CD4-positive, CD25-positive, alpha-beta regulatory T cell (primary cell): ENCODE measurements at regions not wholly inside any gene's neighbourhood (a gene's known extent, or its start where the extent isn't known, plus 50 kb on each side); places are given as distances from the start of the nearest gene placed in this dataset.
A peak's percentile ranks its signal among the peaks of the same experiment; 100 is the strongest.

Experiments
- ATAC-seq, 2 donors: fragments of 150-1000 bp; cut with Tn5 transposase; one replicate each; pipeline ENCODE4 v1.10.0; 2021; ENCODE audit warnings: low read depth in 2 of 2, moderate number of reproducible peaks in 2 of 2, moderate library complexity in 1 of 2
- DNase-seq, 3 donors: peaks; one replicate each; pipeline versions ENCODE4 v3.0.0 to v3.0.0-alpha.2; 2012 to 2022; ENCODE audit warnings: mixed read lengths in 1 of 3
- H3K27ac ChIP-seq: one replicate; pipeline ENCODE4 v1.7.0; 2013; ENCODE audit warnings: mild to moderate bottlenecking, low read length; ENCODE audit not compliant: insufficient read depth, poor library complexity, severe bottlenecking
- H3K27me3 ChIP-seq: one replicate; pipeline ENCODE4 v1.7.0; 2013; ENCODE audit warnings: low read length; ENCODE audit not compliant: control insufficient read depth, insufficient read depth
- H3K36me3 ChIP-seq: one replicate; pipeline ENCODE4 v1.7.0; 2013; ENCODE audit warnings: mild to moderate bottlenecking, low read length, moderate library complexity; ENCODE audit not compliant: control insufficient read depth, insufficient read depth
- H3K4me1 ChIP-seq: 2 replicates; pipeline ENCODE4 v1.7.0; 2013; ENCODE audit warnings: mild to moderate bottlenecking, low read length; ENCODE audit not compliant: insufficient read depth, control insufficient read depth, poor library complexity, severe bottlenecking
- H3K4me3 ChIP-seq: one replicate; pipeline ENCODE4 v1.7.0; 2013; ENCODE audit warnings: low read depth, mild to moderate bottlenecking, low read length, moderate library complexity
- H3K9me3 ChIP-seq, 2 experiments: 1 replicate in 1 of 2; 2 replicates in 1 of 2; pipeline ENCODE4 v1.7.0; 2013; ENCODE audit warnings: low read length in 2 of 2, mild to moderate bottlenecking in 1 of 2, moderate library complexity in 1 of 2; ENCODE audit not compliant: control insufficient read depth in 2 of 2
- H3K27ac Mint-ChIP-seq, 3 donors: one replicate each; pipeline ENCODE4 v1.8.0; 2020 to 2022; ENCODE audit warnings: mild to moderate bottlenecking in 3 of 3, mixed read lengths in 3 of 3, moderate library complexity in 2 of 3
- H3K27me3 Mint-ChIP-seq: one replicate; pipeline ENCODE4 v1.8.0; 2022; ENCODE audit warnings: mild to moderate bottlenecking, mixed read lengths
- H3K36me3 Mint-ChIP-seq: one replicate; pipeline ENCODE4 v1.8.0; 2020; ENCODE audit warnings: mixed read lengths
- H3K4me1 Mint-ChIP-seq, 4 donors: one replicate each; pipeline ENCODE4 v1.8.0; 2020 to 2022; ENCODE audit warnings: mixed read lengths in 4 of 4, mild to moderate bottlenecking in 1 of 4
- H3K4me3 Mint-ChIP-seq, 4 donors: one replicate each; pipeline ENCODE4 v1.8.0; 2020 to 2022; ENCODE audit warnings: mild to moderate bottlenecking in 4 of 4, mixed read lengths in 4 of 4, moderate library complexity in 3 of 4
- H3K9me3 Mint-ChIP-seq, 7 donors: one replicate each; pipeline ENCODE4 v1.8.0; 2020 to 2022; ENCODE audit warnings: mixed read lengths in 7 of 7, mild to moderate bottlenecking in 3 of 7, moderate library complexity in 2 of 7

GRCh38 chr12:124098101-124098757 lies 125.2 kb downstream of the ZNF664 start:
- Histone ChIP-seq H3K36me3 (no peaks in the 10 kb centered on the region), H3K4me3 (no peak overlapping the region), H3K27me3 (no peaks in the 10 kb centered on the region), H3K4me1 (no peaks in the 10 kb centered on the region), H3K9me3 (no peaks in the 10 kb centered on the region), H3K27ac (no peak overlapping the region)
- H3K27me3 Mint-ChIP-seq, result no peaks in the 10 kb centered on the region
- no peaks in the 10 kb centered on the region for H3K36me3 Mint-ChIP-seq
- ATAC-seq (no peak), DNase-seq (no peak)
- H3K9me3 Mint-ChIP-seq, result peaks cover 0 to 4% (median 0%) of the 10 kb centered on the region in 7 donors
- no peaks in the 10 kb centered on the region for H3K4me1 Mint-ChIP-seq
- H3K27ac Mint-ChIP-seq, result peak overlapping the region in 1 of 3 donors; percentile 3
- no peak overlapping the region for H3K4me3 Mint-ChIP-seq

GRCh38 chr12:124098887-124099286 lies 125.9 kb downstream of the ZNF664 start:
- ATAC-seq (no peak), DNase-seq (no peak)
- no peaks in the 10 kb centered on the region for H3K4me1 ChIP-seq
- no peak overlapping the region for H3K27ac ChIP-seq
- no peak overlapping the region for H3K4me3 ChIP-seq
- Mint-ChIP-seq H3K4me3 (no peak overlapping the region), H3K36me3 (no peaks in the 10 kb centered on the region), H3K9me3 (peaks cover 0 to 4% (median 0%) of the 10 kb centered on the region in 7 donors), H3K27ac (no peak overlapping the region), H3K27me3 (no peaks in the 10 kb centered on the region), H3K4me1 (no peaks in the 10 kb centered on the region)
- H3K9me3 ChIP-seq, result no peaks in the 10 kb centered on the region
- no peaks in the 10 kb centered on the region for H3K27me3 ChIP-seq
- no peaks in the 10 kb centered on the region for H3K36me3 ChIP-seq

- no peaks in the 10 kb centered on the region for H3K36me3 Mint-ChIP-seq
- no peak overlapping the region for H3K4me3 ChIP-seq
- H3K4me1 ChIP-seq, result no peaks in the 10 kb centered on the region
- no peaks in the 10 kb centered on the region for H3K27me3 ChIP-seq
- no peaks in the 10 kb centered on the region for H3K27me3 Mint-ChIP-seq
- H3K27ac ChIP-seq, result no peak overlapping the region
- H3K36me3 ChIP-seq, result no peaks in the 10 kb centered on the region
- H3K4me1 Mint-ChIP-seq, result no peaks in the 10 kb centered on the region
- peaks cover 0 to 4% (median 0%) of the 10 kb centered on the region in 7 donors for H3K9me3 Mint-ChIP-seq
- H3K9me3 ChIP-seq, result no peaks in the 10 kb centered on the region
- H3K4me3 Mint-ChIP-seq, result no peak overlapping the region
- no peak overlapping the region for H3K27ac Mint-ChIP-seq
- ATAC-seq, result no peak
- no peak for DNase-seq
Measured at GRCh38 chr12:124099661-124100060, 126.6 kb downstream of the ZNF664 start.

GRCh38 chr12:124100572-124101178 lies 127.7 kb downstream of the ZNF664 start:
- H3K36me3 Mint-ChIP-seq, result no peaks in the 10 kb centered on the region
- H3K4me3 Mint-ChIP-seq, result no peak overlapping the region
- H3K27ac Mint-ChIP-seq, result no peak overlapping the region

GRCh38 chr12:124105546-124105945 lies 132.5 kb downstream of the ZNF664 start:
- Mint-ChIP-seq H3K9me3 (peaks cover 0 to 7% (median 2%) of the 10 kb centered on the region in 7 donors), H3K4me3 (no peak overlapping the region)
- ATAC-seq, result no peak

More at GRCh38 chr12:124100572-124101178, 127.7 kb downstream of the ZNF664 start:
- no peaks in the 10 kb centered on the region for H3K27me3 Mint-ChIP-seq
- no peaks in the 10 kb centered on the region for H3K4me1 Mint-ChIP-seq
- H3K27ac ChIP-seq, result no peak overlapping the region
- H3K27me3 ChIP-seq, result no peaks in the 10 kb centered on the region
- no peaks in the 10 kb centered on the region for H3K4me1 ChIP-seq
- peaks cover 0 to 4% (median 0%) of the 10 kb centered on the region in 7 donors for H3K9me3 Mint-ChIP-seq
- no peaks in the 10 kb centered on the region for H3K9me3 ChIP-seq
- H3K4me3 ChIP-seq, result no peak overlapping the region
- H3K36me3 ChIP-seq, result no peaks in the 10 kb centered on the region
- no peak for ATAC-seq
- DNase-seq, result no peak

GRCh38 chr12:124107351-124107750 lies 134.3 kb downstream of the ZNF664 start:
- Histone ChIP-seq H3K36me3 (no peaks in the 10 kb centered on the region), H3K4me1 (no peaks in the 10 kb centered on the region), H3K27me3 (no peaks in the 10 kb centered on the region), H3K4me3 (no peak overlapping the region), H3K9me3 (no peaks in the 10 kb centered on the region), H3K27ac (no peak overlapping the region)
- Mint-ChIP-seq H3K27ac (no peak overlapping the region), H3K36me3 (peaks cover 3% of the 10 kb centered on the region), H3K27me3 (peaks cover 17% of the 10 kb centered on the region), H3K4me3 (no peak overlapping the region), H3K9me3 (peaks cover 0 to 4% (median 2%) of the 10 kb centered on the region in 7 donors), H3K4me1 (no peaks in the 10 kb centered on the region)
- DNase-seq, result no peak
- no peak for ATAC-seq

More at GRCh38 chr12:124105546-124105945, 132.5 kb downstream of the ZNF664 start:
- no peaks in the 10 kb centered on the region for H3K9me3 ChIP-seq
- Mint-ChIP-seq H3K27me3 (peaks cover 12% of the 10 kb centered on the region), H3K27ac (no peak overlapping the region), H3K36me3 (no peaks in the 10 kb centered on the region), H3K4me1 (no peaks in the 10 kb centered on the region)
- H3K27me3 ChIP-seq, result no peaks in the 10 kb centered on the region
- H3K36me3 ChIP-seq, result no peaks in the 10 kb centered on the region
- no peak overlapping the region for H3K27ac ChIP-seq
- no peaks in the 10 kb centered on the region for H3K4me1 ChIP-seq
- H3K4me3 ChIP-seq, result no peak overlapping the region
- no peak for DNase-seq

- peaks cover 22% of the 10 kb centered on the region for H3K27me3 Mint-ChIP-seq
- H3K27ac Mint-ChIP-seq, result no peak overlapping the region
- no peak overlapping the region for H3K27ac ChIP-seq
- no peaks in the 10 kb centered on the region for H3K36me3 ChIP-seq
- ATAC-seq (no peak), DNase-seq (peak in 1 of 3 donors; percentile 35)
- H3K4me3 ChIP-seq, result no peak overlapping the region
- no peak overlapping the region for H3K4me3 Mint-ChIP-seq
- no peaks in the 10 kb centered on the region for H3K9me3 ChIP-seq
- H3K27me3 ChIP-seq, result no peaks in the 10 kb centered on the region
- H3K4me1 Mint-ChIP-seq, result no peaks in the 10 kb centered on the region
- peaks cover 0 to 4% (median 1%) of the 10 kb centered on the region in 7 donors for H3K9me3 Mint-ChIP-seq
- H3K4me1 ChIP-seq, result no peaks in the 10 kb centered on the region
- peaks cover 3% of the 10 kb centered on the region for H3K36me3 Mint-ChIP-seq
Measured at GRCh38 chr12:124109760-124110159, 136.7 kb downstream of the ZNF664 start.
